GM12891 (cell line): ENCODE measurements at regions not wholly inside any gene's neighbourhood (a gene's known extent, or its start where the extent isn't known, plus 50 kb on each side); places are given as distances from the start of the nearest gene placed in this dataset.

Experiments used
- PAX5 ChIP-seq: IDR thresholded peaks from 2 replicates; pipeline ENCODE4 v1.6.1; 2011; ENCODE audit warnings: low read length, moderate library complexity, mild to moderate bottlenecking; ENCODE audit not compliant: insufficient read depth, severe bottlenecking
- POLR2A ChIP-seq: IDR thresholded peaks from 2 replicates; pipeline ENCODE4 v1.6.1; 2011; ENCODE audit warnings: low read depth, low read length, control low read depth
- POLR2AphosphoS5 ChIP-seq: IDR thresholded peaks from 2 replicates; pipeline ENCODE4 v1.6.1; 2011; ENCODE audit warnings: low read depth, low read length, control low read depth
- POU2F2 ChIP-seq: IDR thresholded peaks from 2 replicates; pipeline ENCODE4 v1.6.1; 2011; ENCODE audit warnings: low read depth, mild to moderate bottlenecking, control low read depth, low read length, moderate library complexity
- TAF1 ChIP-seq: IDR thresholded peaks from 2 replicates; pipeline ENCODE4 v1.6.1; 2011; ENCODE audit warnings: low read depth, low read length, control low read depth

DNA sequence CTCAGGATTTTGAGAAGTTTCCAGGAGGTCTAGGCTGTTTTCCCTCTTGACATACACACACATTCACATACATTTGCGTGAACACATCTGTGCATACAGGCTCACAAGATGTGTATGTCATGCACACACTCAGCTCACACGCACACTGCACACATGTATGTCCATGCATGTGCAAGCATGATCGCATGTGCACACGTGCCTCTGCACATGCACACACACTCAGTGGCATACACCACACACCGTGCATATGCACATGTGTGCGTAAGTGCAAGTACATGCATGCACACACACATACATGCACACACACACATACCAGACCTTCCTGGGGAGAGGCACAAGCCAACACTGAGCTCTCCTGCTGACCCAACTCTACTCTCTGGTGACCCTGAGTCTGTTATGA lies 171.4 kb downstream of the RBFOX3 start:
- TF ChIP-seq POLR2A (no peak), POLR2AphosphoS5 (no peak), PAX5 (no peak), TAF1 (no peak), POU2F2 (no peak)
